Glutamatergic neuron (in vitro differentiated cells): ENCODE measurements at regions not wholly inside any gene's neighbourhood (a gene's known extent, or its start where the extent isn't known, plus 50 kb on each side); places are given as distances from the start of the nearest gene placed in this dataset.

Source experiments
- DNase-seq: peaks from one replicate; pipeline ENCODE4 v3.0.0; 2022
- H3K27ac Mint-ChIP-seq: one replicate; pipeline ENCODE4 v1.8.0; 2020; ENCODE audit warnings: mild to moderate bottlenecking, mixed read lengths, inconsistent platforms; ENCODE audit not compliant: unreplicated experiment
- H3K27me3 Mint-ChIP-seq: one replicate; pipeline ENCODE4 v1.8.0; 2020; ENCODE audit warnings: mild to moderate bottlenecking, moderate library complexity, mixed read lengths, inconsistent platforms; ENCODE audit not compliant: unreplicated experiment
- H3K36me3 Mint-ChIP-seq: one replicate; pipeline ENCODE4 v1.8.0; 2020; ENCODE audit warnings: mild to moderate bottlenecking, mixed read lengths, inconsistent platforms; ENCODE audit not compliant: unreplicated experiment
- H3K4me1 Mint-ChIP-seq: one replicate; pipeline ENCODE4 v1.8.0; 2020; ENCODE audit warnings: mild to moderate bottlenecking, low read depth, mixed read lengths, inconsistent platforms; ENCODE audit not compliant: unreplicated experiment
- H3K4me3 Mint-ChIP-seq: one replicate; pipeline ENCODE4 v1.8.0; 2020; ENCODE audit warnings: mild to moderate bottlenecking, mixed read lengths, inconsistent platforms; ENCODE audit not compliant: unreplicated experiment
- H3K9me3 Mint-ChIP-seq: one replicate; pipeline ENCODE4 v1.8.0; 2020; ENCODE audit warnings: mild to moderate bottlenecking, moderate library complexity, mixed read lengths, inconsistent platforms; ENCODE audit not compliant: unreplicated experiment
- CTCF ChIP-seq: fragments of 200-600 bp; sonication (generic); IDR thresholded peaks from one replicate; pipeline ENCODE4 v1.5.0; 2021; ENCODE audit not compliant: partially characterized antibody, unreplicated experiment

- Mint-ChIP-seq H3K9me3 (no peaks in the 10 kb centered on the region), H3K4me3 (no peak overlapping the region), H3K27me3 (peaks cover 5% of the 10 kb centered on the region), H3K4me1 (peaks cover 2% of the 10 kb centered on the region), H3K36me3 (no peaks in the 10 kb centered on the region), H3K27ac (no peak overlapping the region)
- no peak for DNase-seq
- TF ChIP-seq CTCF = no peak
Observed at GRCh38 chr1:25027822-25028586, 97.9 kb upstream of the RUNX3 start.

- peaks cover 2% of the 10 kb centered on the region for H3K4me1 Mint-ChIP-seq
- no peaks in the 10 kb centered on the region for H3K36me3 Mint-ChIP-seq
- no peak overlapping the region for H3K27ac Mint-ChIP-seq
Observed at GRCh38 chr1:25026730-25027450, 96.8 kb upstream of the RUNX3 start.

GRCh38 chr1:25026304-25026703 is 96.2 kb upstream of the RUNX3 start:
- DNase-seq = no peak
- no peaks in the 10 kb centered on the region for H3K36me3 Mint-ChIP-seq
- peaks cover 2% of the 10 kb centered on the region for H3K4me1 Mint-ChIP-seq
- H3K4me3 Mint-ChIP-seq = no peak overlapping the region
- H3K27ac Mint-ChIP-seq = no peak overlapping the region
- TF ChIP-seq CTCF = no peak
- peaks cover 5% of the 10 kb centered on the region for H3K27me3 Mint-ChIP-seq
- no peaks in the 10 kb centered on the region for H3K9me3 Mint-ChIP-seq

More at GRCh38 chr1:25026730-25027450, 96.8 kb upstream of the RUNX3 start:
- peaks cover 5% of the 10 kb centered on the region for H3K27me3 Mint-ChIP-seq
- H3K4me3 Mint-ChIP-seq = no peak overlapping the region
- TF ChIP-seq CTCF = no peak
- H3K9me3 Mint-ChIP-seq = no peaks in the 10 kb centered on the region
- no peak for DNase-seq

GRCh38 chr1:25024615-25025350 is 94.7 kb upstream of the RUNX3 start:
- no peak for DNase-seq
- H3K4me3 Mint-ChIP-seq = no peak overlapping the region
- peaks cover 5% of the 10 kb centered on the region for H3K9me3 Mint-ChIP-seq
- TF ChIP-seq CTCF = no peak
- peaks cover 6% of the 10 kb centered on the region for H3K27me3 Mint-ChIP-seq
- peaks cover 6% of the 10 kb centered on the region for H3K36me3 Mint-ChIP-seq
- H3K4me1 Mint-ChIP-seq = peaks cover 2% of the 10 kb centered on the region
- H3K27ac Mint-ChIP-seq = no peak overlapping the region
